ENCODE measurements at regions not wholly inside any gene's neighbourhood (a gene's known extent, or its start where the extent isn't known, plus 50 kb on each side); places are given as distances from the start of the nearest gene placed in this dataset.

- no peak for TF ChIP-seq CTCF (IDR thresholded peaks at IDR 0.05)
- no peak for TF ChIP-seq POLR2A (IDR thresholded peaks at IDR 0.05)
- TF ChIP-seq EP300 (IDR thresholded peaks at IDR 0.05): no peak
- TF ChIP-seq POLR2AphosphoS5 (IDR thresholded peaks at IDR 0.05): no peak
These were observed 463.8 kb downstream of the TLE1 start for GRCh38 chr9:81225596-81225995.

Measured in upper lobe of left lung (tissue), 4 donors.